H9 (cell line): ENCODE measurements at regions not wholly inside any gene's neighbourhood (a gene's known extent, or its start where the extent isn't known, plus 50 kb on each side); places are given as distances from the start of the nearest gene placed in this dataset.

Source experiments
- DNase-seq: peaks from one replicate; pipeline ENCODE4 v3.0.0-alpha.2; 2017
- H2AFZ ChIP-seq: one replicate; pipeline ENCODE4 v1.6.1; 2013; ENCODE audit warnings: mild to moderate bottlenecking, low read length, control low read depth, moderate library complexity
- H2AK5ac ChIP-seq: 2 replicates; pipeline ENCODE4 v1.6.1; 2013; ENCODE audit warnings: low read length, control low read depth, mixed read lengths; ENCODE audit not compliant: insufficient read length
- H2BK120ac ChIP-seq: one replicate; pipeline ENCODE4 v1.6.1; 2013; ENCODE audit warnings: low read depth, mild to moderate bottlenecking, low read length, control low read depth, inconsistent platforms; ENCODE audit not compliant: poor library complexity, severe bottlenecking
- H2BK12ac ChIP-seq: 2 replicates; pipeline ENCODE4 v1.6.1; 2013; ENCODE audit warnings: low read length, control low read depth, mixed read lengths, low read depth; ENCODE audit not compliant: insufficient read length
- H2BK15ac ChIP-seq: 2 replicates; pipeline ENCODE4 v1.6.1; 2013; ENCODE audit warnings: low read depth, low read length, control low read depth
- H2BK20ac ChIP-seq: one replicate; pipeline ENCODE4 v1.6.1; 2013; ENCODE audit warnings: low read depth, mild to moderate bottlenecking, low read length, control low read depth, inconsistent platforms; ENCODE audit not compliant: poor library complexity, severe bottlenecking
- H2BK5ac ChIP-seq: 2 replicates; pipeline ENCODE4 v1.6.1; 2013; ENCODE audit warnings: low read length, control low read depth, mixed read lengths; ENCODE audit not compliant: insufficient read length
- H3K14ac ChIP-seq: 2 replicates; pipeline ENCODE4 v1.6.1; 2013; ENCODE audit warnings: low read length, control low read depth; ENCODE audit not compliant: insufficient read depth
- H3K18ac ChIP-seq: 2 replicates; pipeline ENCODE4 v1.6.1; 2013; ENCODE audit warnings: low read depth, mild to moderate bottlenecking, mixed read lengths, low read length, control low read depth; ENCODE audit not compliant: insufficient read length
- H3K23ac ChIP-seq: 2 replicates; pipeline ENCODE4 v1.6.1; 2013; ENCODE audit warnings: low read length, control low read depth, mixed read lengths, low read depth; ENCODE audit not compliant: insufficient read length
- H3K23me2 ChIP-seq: 2 replicates; pipeline ENCODE4 v1.6.1; 2013; ENCODE audit warnings: low read depth, mild to moderate bottlenecking, mixed read lengths, low read length, control low read depth; ENCODE audit not compliant: insufficient read length, poor library complexity, severe bottlenecking
- H3K27ac ChIP-seq: 2 replicates; pipeline ENCODE4 v1.5.1; 2013; ENCODE audit warnings: low read length, control low read depth, mixed read lengths, low read depth; ENCODE audit not compliant: insufficient read length
- H3K27me3 ChIP-seq: 2 replicates; pipeline ENCODE4 v1.6.1; 2013; ENCODE audit warnings: low read length, control low read depth, inconsistent platforms; ENCODE audit not compliant: insufficient read depth
- H3K4ac ChIP-seq: 2 replicates; pipeline ENCODE4 v1.6.1; 2013; ENCODE audit warnings: low read depth, mild to moderate bottlenecking, control low read depth, inconsistent platforms, low read length, moderate library complexity
- H3K4me1 ChIP-seq: 2 replicates; pipeline ENCODE4 v1.6.1; 2013; ENCODE audit warnings: low read length, control low read depth, inconsistent platforms; ENCODE audit not compliant: insufficient read depth
- H3K4me2 ChIP-seq: 2 replicates; pipeline ENCODE4 v1.6.1; 2013; ENCODE audit warnings: low read length, control low read depth, mixed read lengths; ENCODE audit not compliant: insufficient read length, insufficient read depth
- H3K56ac ChIP-seq: 2 replicates; pipeline ENCODE4 v1.6.1; 2013; ENCODE audit warnings: low read depth, mild to moderate bottlenecking, mixed read lengths, low read length, control low read depth; ENCODE audit not compliant: insufficient read length
- H3K79me1 ChIP-seq: 2 replicates; pipeline ENCODE4 v1.6.1; 2013; ENCODE audit warnings: low read depth, mild to moderate bottlenecking, moderate library complexity, low read length, control low read depth, inconsistent platforms; ENCODE audit not compliant: insufficient read depth, poor library complexity, severe bottlenecking
- H3K79me2 ChIP-seq: 2 replicates; pipeline ENCODE4 v1.6.1; 2013; ENCODE audit warnings: low read length, control low read depth, inconsistent platforms; ENCODE audit not compliant: insufficient read depth
- H3K9ac ChIP-seq: 2 replicates; pipeline ENCODE4 v1.6.1; 2013; ENCODE audit warnings: low read length, control low read depth, mixed read lengths; ENCODE audit not compliant: insufficient read length; ENCODE audit errors: extremely low read depth
- H3K9me3 ChIP-seq: one replicate; pipeline ENCODE4 v1.6.1; 2013; ENCODE audit warnings: low read depth, low read length, inconsistent platforms; ENCODE audit not compliant: control insufficient read depth
- H3T11ph ChIP-seq: one replicate; pipeline ENCODE4 v1.6.1; 2013; ENCODE audit warnings: mild to moderate bottlenecking, low read length, control low read depth, inconsistent platforms
- H4K20me1 ChIP-seq: one replicate; pipeline ENCODE4 v1.6.1; 2013; ENCODE audit not compliant: control insufficient read depth, insufficient read length, insufficient read depth
- H4K5ac ChIP-seq: 2 replicates; pipeline ENCODE4 v1.6.1; 2013; ENCODE audit warnings: low read depth, mild to moderate bottlenecking, mixed read lengths, low read length, control low read depth; ENCODE audit not compliant: insufficient read length
- H4K8ac ChIP-seq: replicated peaks from 2 replicates; pipeline ENCODE4 v1.6.1; 2013; ENCODE audit warnings: low read length, control low read depth, mixed read lengths, low read depth; ENCODE audit not compliant: insufficient read length
- H4K91ac ChIP-seq: 2 replicates; pipeline ENCODE4 v1.6.1; 2013; ENCODE audit warnings: low read depth, mild to moderate bottlenecking, moderate library complexity, mixed read lengths, low read length, control low read depth; ENCODE audit not compliant: insufficient read length
- H3K27ac Mint-ChIP-seq, 3 experiments: 2 replicates in 2 of 3; 3 replicates in 1 of 3; pipeline ENCODE4 v1.8.0; 2020 to 2021; ENCODE audit warnings: mixed read lengths in 3 of 3, mild to moderate bottlenecking in 1 of 3, moderate library complexity in 1 of 3
- H3K27me3 Mint-ChIP-seq: 2 replicates; pipeline ENCODE4 v1.8.0; 2021; ENCODE audit warnings: low read depth, mild to moderate bottlenecking, moderate library complexity, mixed read lengths
- H3K36me3 Mint-ChIP-seq, 3 experiments: 2 replicates in 2 of 3; 3 replicates in 1 of 3; pipeline ENCODE4 v1.8.0; 2020 to 2021; ENCODE audit warnings: low read depth in 3 of 3, mixed read lengths in 3 of 3; ENCODE audit not compliant: insufficient read depth in 1 of 3
- H3K4me1 Mint-ChIP-seq, 2 experiments: 2 replicates each; pipeline ENCODE4 v1.8.0; 2020; ENCODE audit warnings: mixed read lengths in 2 of 2
- H3K4me3 Mint-ChIP-seq, 2 experiments: 2 replicates in 1 of 2; 3 replicates in 1 of 2; pipeline ENCODE4 v1.8.0; 2020 to 2021; ENCODE audit warnings: mild to moderate bottlenecking in 2 of 2, mixed read lengths in 2 of 2, moderate library complexity in 1 of 2
- H3K9me3 Mint-ChIP-seq, 2 experiments: 2 replicates in 1 of 2; 3 replicates in 1 of 2; pipeline ENCODE4 v1.8.0; 2020; ENCODE audit warnings: mild to moderate bottlenecking in 2 of 2, mixed read lengths in 2 of 2, moderate library complexity in 1 of 2
- WGBS: extraction: QIAGEN DNeasy Blood & Tissue Kit; methylation state at CpG from one replicate; pipeline ENCODE4 v1.1.7; 2013; ENCODE audit warnings: missing lambda C conversion rate, low lambda C conversion rate, mixed read lengths; ENCODE audit not compliant: insufficient read length; ENCODE audit errors: extremely low coverage; 5-methylcytosine and 5-hydroxymethylcytosine counted together
- TF ChIP-seq, protein P1 (sequence below): fragments of 200-600 bp; sonication (generic); conservative IDR thresholded peaks from 3 replicates; pipeline ENCODE4 v1.8.0; 2021; ENCODE audit warnings: antibody characterized with exemption, mild to moderate bottlenecking

DNA sequence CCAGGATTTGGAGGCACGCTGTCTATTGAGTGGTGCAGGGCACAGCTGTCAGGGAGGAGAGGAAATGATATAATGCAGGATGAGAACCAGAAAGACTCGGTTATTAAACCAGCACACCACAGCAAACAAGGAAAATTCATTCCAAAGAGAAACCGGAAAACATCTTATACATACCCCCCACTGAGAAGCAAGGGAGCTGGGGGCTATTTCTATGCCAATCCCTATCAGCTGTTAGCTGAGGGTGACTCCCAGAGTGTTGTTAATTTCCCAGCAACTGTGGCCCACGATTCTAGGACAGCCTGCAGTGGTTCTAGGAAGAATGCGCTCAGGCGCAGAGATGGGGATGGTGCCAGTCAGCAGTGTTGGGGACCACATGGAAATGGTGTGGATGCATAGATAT lies 467.3 kb downstream of the PMP22 start:
- no peak overlapping the region for H3K23ac ChIP-seq
- H3K27me3 ChIP-seq, result no peaks in the 10 kb centered on the region
- H3K27ac ChIP-seq, result no peak overlapping the region
- H2BK15ac ChIP-seq, result no peak overlapping the region
- WGBS, result no CpG with 5 or more reads among the region's 6 CpGs
- H4K5ac ChIP-seq, result no peak overlapping the region
- H3T11ph ChIP-seq, result no peak overlapping the region
- H3K27me3 Mint-ChIP-seq, result no peaks in the 10 kb centered on the region
- H3K27ac Mint-ChIP-seq, result peak overlapping the region in 2 of 3 experiments; percentile 28 to 45; a peak in 2 of 7 replicates
- H3K9me3 Mint-ChIP-seq, result no peaks in the 10 kb centered on the region
- no peak overlapping the region for H3K4ac ChIP-seq
- no peak overlapping the region for H3K4me3 Mint-ChIP-seq
- H3K9me3 ChIP-seq, result no peaks in the 10 kb centered on the region
- no peaks in the 10 kb centered on the region for H3K79me1 ChIP-seq
- H3K4me2 ChIP-seq, result no peak overlapping the region
- H4K20me1 ChIP-seq, result no peaks in the 10 kb centered on the region
- H2AFZ ChIP-seq, result no peak overlapping the region
- TF ChIP-seq, protein P1, sequence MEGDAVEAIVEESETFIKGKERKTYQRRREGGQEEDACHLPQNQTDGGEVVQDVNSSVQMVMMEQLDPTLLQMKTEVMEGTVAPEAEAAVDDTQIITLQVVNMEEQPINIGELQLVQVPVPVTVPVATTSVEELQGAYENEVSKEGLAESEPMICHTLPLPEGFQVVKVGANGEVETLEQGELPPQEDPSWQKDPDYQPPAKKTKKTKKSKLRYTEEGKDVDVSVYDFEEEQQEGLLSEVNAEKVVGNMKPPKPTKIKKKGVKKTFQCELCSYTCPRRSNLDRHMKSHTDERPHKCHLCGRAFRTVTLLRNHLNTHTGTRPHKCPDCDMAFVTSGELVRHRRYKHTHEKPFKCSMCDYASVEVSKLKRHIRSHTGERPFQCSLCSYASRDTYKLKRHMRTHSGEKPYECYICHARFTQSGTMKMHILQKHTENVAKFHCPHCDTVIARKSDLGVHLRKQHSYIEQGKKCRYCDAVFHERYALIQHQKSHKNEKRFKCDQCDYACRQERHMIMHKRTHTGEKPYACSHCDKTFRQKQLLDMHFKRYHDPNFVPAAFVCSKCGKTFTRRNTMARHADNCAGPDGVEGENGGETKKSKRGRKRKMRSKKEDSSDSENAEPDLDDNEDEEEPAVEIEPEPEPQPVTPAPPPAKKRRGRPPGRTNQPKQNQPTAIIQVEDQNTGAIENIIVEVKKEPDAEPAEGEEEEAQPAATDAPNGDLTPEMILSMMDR, result no peak
- no peak overlapping the region for H4K8ac ChIP-seq
- no peak overlapping the region for H3K14ac ChIP-seq
- H2BK12ac ChIP-seq, result no peak overlapping the region
- H3K23me2 ChIP-seq, result no peaks in the 10 kb centered on the region
- H3K79me2 ChIP-seq, result no peaks in the 10 kb centered on the region
- H3K4me1 ChIP-seq, result no peaks in the 10 kb centered on the region
- no peak overlapping the region for H3K9ac ChIP-seq
- no peak for DNase-seq
- no peak overlapping the region for H2AK5ac ChIP-seq
- no peak overlapping the region for H2BK5ac ChIP-seq
- 0 out of 4 replicates have a peak, but pooled peaks cover 0 to 2% of the 10 kb centered on the region in 2 experiments for H3K4me1 Mint-ChIP-seq
- H3K18ac ChIP-seq, result no peak overlapping the region
- H2BK20ac ChIP-seq, result no peak overlapping the region
- no peaks in the 10 kb centered on the region for H3K36me3 Mint-ChIP-seq
- H4K91ac ChIP-seq, result no peak overlapping the region
- H2BK120ac ChIP-seq, result no peak overlapping the region
- no peak overlapping the region for H3K56ac ChIP-seq
